Bone marrow (tissue), 2 donors: ENCODE measurements at regions not wholly inside any gene's neighbourhood (a gene's known extent, or its start where the extent isn't known, plus 50 kb on each side); places are given as distances from the start of the nearest gene placed in this dataset.

Source experiments
- DNase-seq, 2 donors: peaks; one replicate each; lab custom pipeline; 2025; lab: John Stamatoyannopoulos, UW

GRCh38 chr1:58136387-58136786 lies 410.1 kb downstream of the OMA1 start:
- DNase-seq, result no peak

DNA sequence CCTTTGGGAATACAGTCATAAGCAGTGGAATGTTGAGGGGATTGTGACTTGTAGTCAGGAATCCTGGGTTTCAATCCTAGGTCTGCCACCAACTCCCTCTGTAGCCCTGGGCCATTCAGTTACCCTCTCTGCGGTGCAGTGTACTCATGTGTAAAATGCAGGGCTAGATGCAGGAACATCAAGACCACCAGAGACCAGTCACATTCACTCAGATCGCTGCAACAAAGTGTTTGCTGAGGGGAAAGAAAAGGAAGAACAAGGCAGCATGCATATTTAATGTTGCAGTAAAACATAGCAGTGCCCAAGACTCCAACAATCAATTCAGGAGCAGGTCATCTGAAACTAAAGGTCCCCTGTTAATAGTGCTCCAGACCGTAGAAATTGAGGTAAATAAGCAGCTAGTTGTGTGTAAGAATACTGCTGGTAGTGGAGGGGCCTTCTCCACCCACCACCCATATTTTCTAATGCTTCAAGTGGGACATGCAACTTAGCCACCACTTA lies 410.7 kb downstream of the OMA1 start:
- DNase-seq, result no peak

- DNase-seq, result no peak
Measured at GRCh38 chr1:58133562-58133961, 413.0 kb downstream of the OMA1 start.

DNA sequence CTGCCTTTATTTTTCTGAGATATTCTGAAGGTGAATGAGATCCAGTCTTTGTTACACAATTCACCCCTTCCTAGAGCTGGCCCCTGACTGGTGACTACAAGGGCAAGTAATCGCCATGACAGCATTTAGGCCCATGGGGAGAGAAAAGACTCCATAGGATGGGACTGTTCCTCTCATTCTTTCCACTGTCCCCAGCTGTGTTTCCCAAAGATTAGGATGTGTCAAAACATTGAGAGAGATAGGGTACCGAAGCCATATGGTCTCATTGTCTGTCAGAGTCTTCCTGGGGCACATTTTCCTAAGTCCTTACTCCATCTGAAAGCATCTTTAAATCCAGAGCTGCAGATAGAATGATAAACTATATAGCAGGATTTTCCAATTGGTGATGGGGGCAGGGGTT lies 423.5 kb downstream of the OMA1 start:
- no peak for DNase-seq

DNA sequence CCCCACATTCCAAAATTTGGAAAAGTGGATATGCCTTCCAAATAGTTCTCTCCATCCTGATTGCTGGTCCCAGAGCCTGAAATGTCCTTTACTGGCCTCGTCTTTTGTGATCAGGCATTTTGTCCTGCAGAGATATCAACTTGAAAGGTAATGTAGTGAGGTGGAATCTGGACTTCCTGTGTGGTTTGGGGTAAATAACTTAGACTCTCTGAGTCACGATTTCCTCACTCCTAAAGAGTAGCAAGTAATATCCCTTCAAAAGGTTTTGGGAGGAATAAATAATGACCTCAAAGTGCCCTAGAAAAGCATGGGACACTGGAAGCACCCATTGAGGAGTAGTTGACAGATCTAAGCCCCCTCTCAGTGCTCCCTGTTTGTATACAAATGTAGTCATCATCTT lies 426.6 kb downstream of the OMA1 start:
- no peak for DNase-seq

DNA sequence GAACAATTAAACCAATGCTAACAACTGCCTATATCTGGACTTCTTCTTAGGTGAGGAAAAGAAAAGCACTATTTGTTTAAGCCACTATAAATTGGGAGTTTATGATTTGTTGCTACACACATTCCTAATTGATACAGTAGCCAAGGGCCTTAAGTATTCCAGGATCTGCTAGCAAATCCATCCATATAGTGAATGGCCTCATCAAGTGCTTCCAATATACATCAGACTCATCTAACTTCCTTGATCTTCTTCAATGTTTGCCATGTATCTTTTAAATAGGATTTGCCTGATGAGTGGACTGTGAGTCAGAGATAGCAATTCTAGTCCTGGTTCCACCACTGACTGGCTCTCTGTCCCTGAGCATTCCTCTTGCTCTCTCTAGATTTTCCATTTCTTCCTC lies 430.2 kb downstream of the OMA1 start:
- DNase-seq, result no peak

DNA sequence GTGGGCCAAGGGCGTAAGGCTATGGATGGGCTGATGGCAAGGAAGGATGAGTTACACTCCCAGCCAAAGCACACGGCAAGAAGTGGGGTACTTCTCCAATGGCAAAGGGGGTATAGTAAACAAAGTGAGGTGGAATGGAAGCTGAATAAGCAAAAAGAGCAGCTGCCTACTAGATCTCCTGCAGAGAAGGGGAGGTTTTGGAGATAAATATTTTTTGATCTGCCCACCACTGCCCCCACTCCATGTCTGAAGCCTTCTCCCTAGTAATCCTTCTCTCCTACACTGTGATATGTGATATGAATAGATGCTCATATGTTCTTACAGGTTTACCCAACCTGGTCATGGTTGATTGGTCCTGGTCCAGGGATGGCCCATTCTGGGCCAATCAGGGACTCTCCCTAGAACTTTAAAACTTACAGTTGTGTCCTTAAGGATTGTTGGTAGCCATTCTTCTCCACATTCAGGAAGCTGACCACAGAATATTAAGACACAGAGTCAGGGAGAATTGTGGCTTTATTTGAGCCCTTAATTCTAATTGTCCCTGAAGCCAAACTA lies 436.8 kb downstream of the OMA1 start:
- DNase-seq, result no peak

GRCh38 chr1:58108783-58109182 lies 437.7 kb downstream of the OMA1 start:
- DNase-seq, result no peak

- no peak for DNase-seq
Measured at GRCh38 chr1:58107943-58108342, 438.6 kb downstream of the OMA1 start.

GRCh38 chr1:58104960-58105359 lies 441.6 kb downstream of the OMA1 start:
- DNase-seq, result no peak

- DNase-seq, result no peak
Measured at GRCh38 chr1:58096714-58097113, 449.8 kb downstream of the OMA1 start.

GRCh38 chr1:58095183-58095582 lies 451.3 kb downstream of the OMA1 start:
- DNase-seq, result no peak

- DNase-seq, result no peak
Measured at GRCh38 chr1:58094221-58094620, 452.3 kb downstream of the OMA1 start.

DNA sequence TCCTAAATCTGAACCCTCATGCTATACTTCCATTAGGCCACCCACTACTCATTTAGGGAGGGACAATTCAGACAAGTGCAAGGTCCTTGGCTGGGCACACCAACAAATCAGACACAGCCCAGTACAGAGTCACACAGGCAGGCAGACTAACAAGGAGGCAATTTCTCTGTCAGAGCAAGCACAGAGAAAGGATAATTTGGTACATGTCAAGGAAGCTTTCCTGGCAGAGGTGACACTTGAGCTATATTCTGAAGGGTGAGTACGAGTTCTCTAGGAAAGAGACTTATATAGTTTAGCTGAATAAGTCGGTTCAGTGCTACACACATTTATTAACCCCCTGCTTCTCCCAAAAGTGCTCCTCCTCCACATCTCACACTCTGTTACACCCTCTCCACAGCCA lies 455.9 kb downstream of the OMA1 start:
- no peak for DNase-seq

DNA sequence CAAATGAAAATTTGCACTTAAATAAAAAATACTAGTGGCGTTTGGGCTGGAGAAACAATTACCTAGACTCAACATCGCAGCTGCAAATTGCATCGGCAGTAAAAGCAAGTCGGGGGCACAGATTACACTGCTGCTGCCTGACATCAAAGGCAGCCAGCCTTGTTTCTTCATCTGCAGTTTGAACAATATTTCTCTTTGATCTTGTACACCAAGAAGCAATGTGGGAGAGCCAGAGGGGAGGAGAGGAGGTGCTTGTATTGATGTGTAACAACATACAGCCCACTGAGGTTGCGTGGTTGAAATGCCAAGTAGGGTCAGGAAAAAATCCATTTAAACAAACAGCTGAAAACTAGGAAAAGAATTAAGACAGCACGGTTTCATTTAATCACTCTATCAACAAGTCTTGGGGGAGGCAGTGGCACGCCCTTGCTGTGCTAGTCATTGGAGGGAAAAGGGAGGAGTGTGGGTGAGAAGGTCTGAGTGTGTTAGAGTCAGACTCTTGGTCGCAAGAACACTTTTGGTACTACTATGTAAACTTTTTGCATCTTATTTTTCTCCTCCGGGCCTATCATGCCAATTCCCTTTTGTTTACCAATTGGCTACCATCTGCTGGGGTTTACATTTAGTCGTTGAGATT lies 456.5 kb downstream of the OMA1 start:
- DNase-seq, result no peak

- DNase-seq, result no peak
Measured at GRCh38 chr1:58084266-58084665, 462.3 kb downstream of the OMA1 start.

GRCh38 chr1:58082596-58082995 lies 463.9 kb downstream of the OMA1 start:
- DNase-seq, result no peak

GRCh38 chr1:58076258-58076657 lies 470.3 kb downstream of the OMA1 start:
- no peak for DNase-seq

DNA sequence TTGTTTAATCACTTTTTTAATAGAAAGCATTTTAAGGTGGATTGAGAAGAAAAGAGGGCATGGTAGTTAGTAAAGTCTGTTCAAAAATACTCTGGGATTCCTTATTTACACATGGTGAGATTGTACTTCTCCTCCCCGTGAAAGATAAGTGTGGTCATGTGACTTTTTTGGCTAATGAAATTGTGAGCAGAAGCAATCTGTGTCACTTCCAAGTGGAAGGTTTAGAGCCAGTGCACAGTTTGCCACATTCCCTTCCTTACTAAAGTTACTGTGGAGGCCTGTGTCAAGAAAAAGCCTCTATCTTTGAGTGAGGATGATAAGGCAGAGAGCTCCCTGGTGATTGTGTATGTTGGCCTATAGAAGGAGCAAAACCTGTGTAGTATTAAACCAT lies 471.3 kb downstream of the OMA1 start:
- no peak for DNase-seq

DNA sequence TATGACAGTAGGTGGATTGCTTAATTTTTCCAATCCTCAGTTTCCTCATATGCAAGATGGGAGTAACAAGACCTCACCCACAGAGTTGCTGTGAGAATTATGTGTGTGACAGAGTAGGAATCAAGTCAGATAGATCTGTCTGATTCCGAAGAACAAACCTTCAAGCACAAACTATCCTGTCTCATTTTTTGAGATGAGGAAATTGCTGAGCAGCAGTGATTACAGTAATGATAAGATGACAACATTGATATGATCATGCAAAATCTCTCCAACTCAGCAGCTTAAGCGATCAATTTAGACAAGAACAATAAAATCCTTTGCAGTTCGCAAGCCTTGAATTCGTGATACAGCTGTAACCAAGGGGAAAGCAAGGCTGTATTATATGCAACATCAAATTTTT lies 474.1 kb downstream of the OMA1 start:
- DNase-seq, result no peak

- DNase-seq, result no peak
Measured at GRCh38 chr1:58067082-58067481, 479.4 kb downstream of the OMA1 start.

DNA sequence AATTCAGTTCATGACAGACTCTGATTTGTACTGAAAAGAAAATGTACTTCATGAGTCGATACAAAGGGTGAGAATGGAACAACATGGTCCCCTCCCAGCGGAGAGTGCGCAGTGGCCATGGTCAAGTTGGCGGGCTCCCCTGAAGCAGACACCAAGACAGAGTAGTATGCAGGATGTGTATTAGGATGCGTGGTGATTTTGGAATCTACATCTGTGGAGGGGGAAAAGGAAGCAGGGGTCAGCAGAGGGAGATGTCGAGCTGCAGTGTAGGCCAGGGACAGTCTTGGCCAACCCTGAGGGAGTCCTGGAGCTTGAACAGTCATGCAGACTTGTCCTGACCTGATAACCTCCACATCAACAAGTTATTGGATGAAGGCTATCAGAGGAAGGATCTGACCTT lies 481.0 kb downstream of the OMA1 start:
- no peak for DNase-seq

DNA sequence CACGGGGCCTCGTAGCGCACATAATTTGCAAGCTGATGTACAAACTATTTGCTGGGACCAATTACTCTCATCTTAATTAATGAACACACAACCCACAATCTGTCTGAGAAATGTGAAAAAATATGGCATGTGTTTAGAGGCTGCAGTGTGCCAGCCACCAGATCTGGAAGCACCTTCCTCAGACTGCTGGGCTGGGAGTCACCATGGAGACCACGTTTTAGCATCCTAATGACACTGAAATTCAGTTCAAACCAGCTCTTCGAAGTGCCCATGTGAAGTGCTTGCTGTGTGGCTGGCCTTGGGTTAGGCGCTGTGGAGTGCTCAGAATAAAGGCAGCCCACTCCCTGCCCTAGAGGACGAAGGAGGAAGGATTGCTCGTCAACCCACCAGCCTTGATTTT lies 482.4 kb downstream of the OMA1 start:
- no peak for DNase-seq

GRCh38 chr1:58063095-58063494 lies 483.4 kb downstream of the OMA1 start:
- no peak for DNase-seq
